ENCODE measurements at regions not wholly inside any gene's neighbourhood (a gene's known extent, or its start where the extent isn't known, plus 50 kb on each side); places are given as distances from the start of the nearest gene placed in this dataset.

GRCh38 chr12:42957136-42957535 lies 367.6 kb upstream of the PRICKLE1 start:
- Histone ChIP-seq H3K27ac (ENCODE audit: insufficient read depth, low read length) (no peak overlapping the region), H3K9ac (ENCODE audit: insufficient read depth, low read length) (no peak overlapping the region), H4K20me1 (ENCODE audit: control insufficient read depth, extremely low read depth, insufficient read depth, low read length) (no peaks in the 10 kb centered on the region), H3K4me3 (replicated peaks in 1 of 4; ENCODE audit: control extremely low read depth in 1 of 4, insufficient read depth in 1 of 4, low read depth in 3 of 4, low read length in 4 of 4) (no peak overlapping the region), H3K4me2 (ENCODE audit: extremely low read depth, insufficient read depth, low read length) (no peak overlapping the region), H3K79me2 (ENCODE audit: control insufficient read depth, insufficient read depth, low read length) (no peaks in the 10 kb centered on the region), H2AFZ (ENCODE audit: low read length) (no peak overlapping the region), H3K9me3 (ENCODE audit: control insufficient read depth, insufficient read depth, low read depth, low read length) (no peaks in the 10 kb centered on the region), H3K4me1 (ENCODE audit: control insufficient read depth, extremely low read depth, insufficient read depth, low read length) (no peaks in the 10 kb centered on the region), H3K36me3 (ENCODE audit: control insufficient read depth, insufficient read depth, low read length) (no peaks in the 10 kb centered on the region), H3K27me3 (ENCODE audit: control insufficient read depth, insufficient read depth, low read length) (no peaks in the 10 kb centered on the region)
- peak in 1 of 2 donors; percentile 25 for DNase-seq (ENCODE audit: low read depth in 2 of 2)
- TF ChIP-seq EZH2 (IDR thresholded peaks at IDR 0.05; ENCODE audit: low read length, missing control alignments) = no peak
- TF ChIP-seq, protein P1, sequence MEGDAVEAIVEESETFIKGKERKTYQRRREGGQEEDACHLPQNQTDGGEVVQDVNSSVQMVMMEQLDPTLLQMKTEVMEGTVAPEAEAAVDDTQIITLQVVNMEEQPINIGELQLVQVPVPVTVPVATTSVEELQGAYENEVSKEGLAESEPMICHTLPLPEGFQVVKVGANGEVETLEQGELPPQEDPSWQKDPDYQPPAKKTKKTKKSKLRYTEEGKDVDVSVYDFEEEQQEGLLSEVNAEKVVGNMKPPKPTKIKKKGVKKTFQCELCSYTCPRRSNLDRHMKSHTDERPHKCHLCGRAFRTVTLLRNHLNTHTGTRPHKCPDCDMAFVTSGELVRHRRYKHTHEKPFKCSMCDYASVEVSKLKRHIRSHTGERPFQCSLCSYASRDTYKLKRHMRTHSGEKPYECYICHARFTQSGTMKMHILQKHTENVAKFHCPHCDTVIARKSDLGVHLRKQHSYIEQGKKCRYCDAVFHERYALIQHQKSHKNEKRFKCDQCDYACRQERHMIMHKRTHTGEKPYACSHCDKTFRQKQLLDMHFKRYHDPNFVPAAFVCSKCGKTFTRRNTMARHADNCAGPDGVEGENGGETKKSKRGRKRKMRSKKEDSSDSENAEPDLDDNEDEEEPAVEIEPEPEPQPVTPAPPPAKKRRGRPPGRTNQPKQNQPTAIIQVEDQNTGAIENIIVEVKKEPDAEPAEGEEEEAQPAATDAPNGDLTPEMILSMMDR (conservative IDR thresholded peaks at IDR 0.05 in 1 of 2, IDR thresholded peaks at IDR 0.05 in 1 of 2; ENCODE audit: low read depth in 1 of 2, low read length in 2 of 2) = no peak

DNA sequence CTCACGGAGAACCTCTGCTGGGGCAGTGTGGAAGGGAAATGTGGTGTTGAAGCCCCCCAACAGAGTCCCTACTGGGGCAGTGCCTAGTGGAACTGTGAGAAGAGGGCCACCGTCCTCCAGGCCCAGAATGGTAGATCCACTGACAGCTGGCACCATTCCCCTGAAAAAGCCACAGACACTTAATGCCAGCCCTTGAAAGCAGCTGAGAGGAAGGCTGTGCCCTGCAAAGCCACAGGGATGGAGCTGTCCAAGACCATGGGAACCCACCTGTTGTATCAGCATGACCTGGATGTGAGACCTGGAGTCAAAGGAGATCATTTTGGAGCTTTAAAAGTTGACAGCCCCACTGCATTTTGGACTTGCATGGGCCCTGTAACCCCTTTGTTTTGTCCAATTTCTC lies 363.5 kb upstream of the PRICKLE1 start:
- Histone ChIP-seq H3K9me3 (ENCODE audit: control insufficient read depth, insufficient read depth, low read depth, low read length) (no peaks in the 10 kb centered on the region), H2AFZ (ENCODE audit: low read length) (no peak overlapping the region), H4K20me1 (ENCODE audit: control insufficient read depth, extremely low read depth, insufficient read depth, low read length) (no peaks in the 10 kb centered on the region), H3K4me2 (ENCODE audit: extremely low read depth, insufficient read depth, low read length) (no peak overlapping the region), H3K36me3 (ENCODE audit: control insufficient read depth, insufficient read depth, low read length) (no peaks in the 10 kb centered on the region), H3K27me3 (ENCODE audit: control insufficient read depth, insufficient read depth, low read length) (no peaks in the 10 kb centered on the region), H3K27ac (ENCODE audit: insufficient read depth, low read length) (no peak overlapping the region), H3K4me1 (ENCODE audit: control insufficient read depth, extremely low read depth, insufficient read depth, low read length) (no peaks in the 10 kb centered on the region), H3K9ac (ENCODE audit: insufficient read depth, low read length) (no peak overlapping the region), H3K79me2 (ENCODE audit: control insufficient read depth, insufficient read depth, low read length) (no peaks in the 10 kb centered on the region), H3K4me3 (replicated peaks in 1 of 4; ENCODE audit: control extremely low read depth in 1 of 4, insufficient read depth in 1 of 4, low read depth in 3 of 4, low read length in 4 of 4) (no peak overlapping the region)
- DNase-seq (ENCODE audit: low read depth in 2 of 2) = no peak
- TF ChIP-seq, protein P1 (conservative IDR thresholded peaks at IDR 0.05 in 1 of 2, IDR thresholded peaks at IDR 0.05 in 1 of 2; ENCODE audit: low read depth in 1 of 2, low read length in 2 of 2) = no peak
- TF ChIP-seq EZH2 (IDR thresholded peaks at IDR 0.05; ENCODE audit: low read length, missing control alignments) = no peak

DNA sequence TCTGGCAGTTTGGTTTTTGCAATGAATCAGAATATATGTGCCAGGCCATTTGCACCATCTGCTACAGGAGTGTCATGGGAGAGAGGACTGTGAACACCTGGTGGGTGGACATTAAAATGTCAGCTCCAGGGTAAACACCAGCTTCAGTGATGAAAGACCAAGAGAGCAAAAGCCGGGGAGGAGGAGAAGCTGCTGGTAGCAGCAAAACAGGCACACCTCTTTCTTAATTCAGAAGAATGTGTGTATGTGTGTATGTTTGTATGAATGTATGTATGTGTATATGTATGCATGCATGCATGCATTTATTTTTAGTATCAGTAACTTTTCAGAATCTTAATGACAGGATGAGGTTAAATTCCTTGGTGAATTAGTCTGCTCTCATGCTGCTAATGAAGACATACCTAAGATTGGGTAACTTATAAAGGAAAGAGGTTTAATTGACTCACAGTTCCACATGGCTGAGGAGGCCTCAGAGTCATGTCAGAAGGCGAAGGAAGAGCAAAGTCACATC lies 357.4 kb upstream of the PRICKLE1 start:
- TF ChIP-seq, protein P1 (conservative IDR thresholded peaks at IDR 0.05 in 1 of 2, IDR thresholded peaks at IDR 0.05 in 1 of 2; ENCODE audit: low read depth in 1 of 2, low read length in 2 of 2) = no peak
- no peak for TF ChIP-seq EZH2 (IDR thresholded peaks at IDR 0.05; ENCODE audit: low read length, missing control alignments)
- H3K27ac ChIP-seq (ENCODE audit: insufficient read depth, low read length) = no peak overlapping the region
- no peak overlapping the region for H3K9ac ChIP-seq (ENCODE audit: insufficient read depth, low read length)
- no peak overlapping the region for H3K4me3 ChIP-seq (replicated peaks in 1 of 4; ENCODE audit: control extremely low read depth in 1 of 4, insufficient read depth in 1 of 4, low read depth in 3 of 4, low read length in 4 of 4)
- no peaks in the 10 kb centered on the region for H3K79me2 ChIP-seq (ENCODE audit: control insufficient read depth, insufficient read depth, low read length)
- H4K20me1 ChIP-seq (ENCODE audit: control insufficient read depth, extremely low read depth, insufficient read depth, low read length) = no peaks in the 10 kb centered on the region
- H3K36me3 ChIP-seq (ENCODE audit: control insufficient read depth, insufficient read depth, low read length) = no peaks in the 10 kb centered on the region
- no peaks in the 10 kb centered on the region for H3K9me3 ChIP-seq (ENCODE audit: control insufficient read depth, insufficient read depth, low read depth, low read length)
- H2AFZ ChIP-seq (ENCODE audit: low read length) = no peak overlapping the region
- no peaks in the 10 kb centered on the region for H3K4me1 ChIP-seq (ENCODE audit: control insufficient read depth, extremely low read depth, insufficient read depth, low read length)
- peak in 1 of 2 donors; percentile 36 for DNase-seq (ENCODE audit: low read depth in 2 of 2)
- H3K27me3 ChIP-seq (ENCODE audit: control insufficient read depth, insufficient read depth, low read length) = no peaks in the 10 kb centered on the region
- no peak overlapping the region for H3K4me2 ChIP-seq (ENCODE audit: extremely low read depth, insufficient read depth, low read length)

Measured in fibroblast of lung (primary cell).